ENCODE measurements at regions not wholly inside any gene's neighbourhood (a gene's known extent, or its start where the extent isn't known, plus 50 kb on each side); places are given as distances from the start of the nearest gene placed in this dataset.

DNA sequence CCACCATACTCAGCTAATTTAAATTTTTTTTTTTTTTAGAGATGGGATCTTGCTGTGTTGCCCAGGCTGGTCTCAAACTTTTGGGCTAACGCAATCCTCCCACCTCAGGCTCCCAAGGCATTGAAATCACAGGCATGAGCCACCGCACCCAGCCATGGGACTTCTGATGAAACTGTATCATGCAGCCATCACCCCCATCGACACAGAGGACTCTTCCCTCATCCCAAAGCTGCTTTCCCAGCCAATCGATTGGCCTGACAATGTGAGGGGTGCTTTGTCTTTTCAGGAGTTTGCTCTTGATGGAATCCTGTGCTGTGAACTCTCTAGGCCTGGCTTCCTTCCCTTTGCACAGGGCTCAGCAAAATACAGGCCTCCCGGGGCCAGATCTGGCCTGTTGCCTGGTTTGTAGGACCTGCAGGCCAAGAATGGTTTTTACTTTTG, 59.6 kb upstream of the NCOR2 start:
- intact Hi-C loops (cut with DNase I) = no loop called here
- peak; percentile 90 for DNase-seq
- peak; percentile 79 for ATAC-seq (ENCODE audit: poor library complexity)

- intact Hi-C loops (cut with DNase I) = no loop called here
- DNase-seq (peak; percentile 93), ATAC-seq (ENCODE audit: poor library complexity) (peak; percentile 83)
Observed at GRCh38 chr12:124625867-124626675, 58.7 kb upstream of the NCOR2 start.

- ATAC-seq (ENCODE audit: poor library complexity) = no peak
- intact Hi-C loops (cut with DNase I) = no loop called here
- DNase-seq = no peak
Observed at GRCh38 chr12:124624823-124625222, 57.4 kb upstream of the NCOR2 start.

GRCh38 chr12:124623344-124624035, 56.1 kb upstream of the NCOR2 start:
- ATAC-seq (ENCODE audit: poor library complexity) (no peak), DNase-seq (no peak)

GRCh38 chr12:124622764-124623163, 55.4 kb upstream of the NCOR2 start:
- intact Hi-C loops (cut with DNase I) = no loop called here
- DNase-seq (no peak), ATAC-seq (ENCODE audit: poor library complexity) (no peak)

More at GRCh38 chr12:124623344-124624035, 56.1 kb upstream of the NCOR2 start:
- intact Hi-C loops (cut with DNase I) = no loop called here

DNA sequence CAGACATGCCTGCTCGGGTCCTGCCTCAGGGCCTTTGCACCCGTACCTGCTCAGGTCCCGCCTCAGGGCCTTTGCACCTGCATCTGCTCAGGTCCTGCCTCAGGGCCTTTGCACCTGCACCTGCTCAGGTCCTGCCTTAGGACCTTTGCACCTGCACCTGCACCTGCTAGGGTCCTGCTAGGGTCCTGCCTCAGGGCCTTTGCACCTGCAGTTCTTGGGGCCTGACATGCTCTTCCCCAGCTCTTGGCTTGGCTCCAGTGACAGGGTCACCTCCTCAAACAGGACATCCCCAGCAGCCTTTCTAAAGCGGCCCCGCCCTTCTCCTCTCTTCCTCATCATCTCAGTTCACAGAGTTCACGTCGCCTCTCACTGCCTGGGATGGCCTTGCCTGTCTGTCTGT, 54.9 kb upstream of the NCOR2 start:
- intact Hi-C loops (cut with DNase I) = no loop called here
- ATAC-seq (ENCODE audit: poor library complexity) = no peak
- no peak for DNase-seq

DNA sequence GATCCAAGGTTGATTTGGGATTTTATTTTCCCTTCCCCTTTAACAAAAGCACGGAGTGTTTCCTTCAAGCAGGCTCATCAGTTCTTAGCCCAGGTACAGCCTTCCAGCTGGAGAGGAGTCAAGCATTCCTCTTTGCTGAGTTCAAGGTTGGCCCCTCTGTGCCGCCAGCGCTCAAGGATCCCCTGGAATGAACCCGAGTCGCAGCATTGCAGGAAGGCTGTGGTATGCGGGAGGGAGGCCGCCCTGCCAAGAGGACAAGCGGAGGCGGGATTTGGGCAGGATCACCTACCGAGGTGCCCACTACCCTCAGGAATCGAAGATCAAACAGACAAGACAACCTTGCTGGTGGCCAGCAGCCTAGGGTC, 53.9 kb upstream of the NCOR2 start:
- intact Hi-C loops (cut with DNase I) = no loop called here
- DNase-seq = peak; percentile 84
- ATAC-seq (ENCODE audit: poor library complexity) = peak; percentile 86

GRCh38 chr12:124620606-124621295, 53.3 kb upstream of the NCOR2 start:
- intact Hi-C loops (cut with DNase I) = no loop called here
- DNase-seq (no peak), ATAC-seq (ENCODE audit: poor library complexity) (peak; percentile 22)

- intact Hi-C loops (cut with DNase I) = no loop called here
- DNase-seq = no peak
- no peak for ATAC-seq (ENCODE audit: poor library complexity)
Observed at GRCh38 chr12:124618291-124618902, 51.0 kb upstream of the NCOR2 start.

- peak; percentile 60 for ATAC-seq (ENCODE audit: poor library complexity)
- intact Hi-C loops (cut with DNase I) = no loop called here
- peak; percentile 82 for DNase-seq
Observed at GRCh38 chr12:124617615-124618014, 50.2 kb upstream of the NCOR2 start.
